HG02870 (cell line): ENCODE measurements at regions not wholly inside any gene's neighbourhood (a gene's known extent, or its start where the extent isn't known, plus 50 kb on each side); places are given as distances from the start of the nearest gene placed in this dataset.

Source experiments
- ATAC-seq: cut with Tn5 transposase; IDR thresholded peaks from one replicate; pipeline ENCODE4 v1.9.1; 2021; ENCODE audit warnings: mild to moderate bottlenecking, moderate library complexity; ENCODE audit not compliant: unreplicated experiment

- no peak for ATAC-seq
These were observed 407.6 kb upstream of the PSMD7 start for GRCh38 chr16:73888840-73889490.

- no peak for ATAC-seq
These were observed 408.7 kb upstream of the PSMD7 start for GRCh38 chr16:73887911-73888310.

- ATAC-seq: no peak
These were observed 410.2 kb upstream of the PSMD7 start for GRCh38 chr16:73886426-73886825.

GRCh38 chr16:73885319-73885718 is 411.3 kb upstream of the PSMD7 start:
- ATAC-seq: no peak

GRCh38 chr16:73883841-73884240 is 412.8 kb upstream of the PSMD7 start:
- ATAC-seq: no peak

- no peak for ATAC-seq
These were observed 413.5 kb upstream of the PSMD7 start for GRCh38 chr16:73883126-73883525.

GRCh38 chr16:73882651-73883050 is 414.0 kb upstream of the PSMD7 start:
- no peak for ATAC-seq

GRCh38 chr16:73882033-73882432 is 414.6 kb upstream of the PSMD7 start:
- no peak for ATAC-seq

GRCh38 chr16:73879621-73880020 is 417.0 kb upstream of the PSMD7 start:
- no peak for ATAC-seq

- no peak for ATAC-seq
These were observed 418.0 kb upstream of the PSMD7 start for GRCh38 chr16:73878611-73879010.

GRCh38 chr16:73877150-73877549 is 419.5 kb upstream of the PSMD7 start:
- ATAC-seq: no peak

- ATAC-seq: no peak
These were observed 420.5 kb upstream of the PSMD7 start for GRCh38 chr16:73875996-73876690.

- ATAC-seq: no peak
These were observed 422.3 kb upstream of the PSMD7 start for GRCh38 chr16:73874324-73874723.

- no peak for ATAC-seq
These were observed 423.0 kb upstream of the PSMD7 start for GRCh38 chr16:73873643-73874042.

GRCh38 chr16:73872856-73873255 is 423.8 kb upstream of the PSMD7 start:
- no peak for ATAC-seq

- no peak for ATAC-seq
These were observed 425.4 kb upstream of the PSMD7 start for GRCh38 chr16:73871088-73871733.

- ATAC-seq: no peak
These were observed 427.5 kb upstream of the PSMD7 start for GRCh38 chr16:73869126-73869525.

- ATAC-seq: no peak
These were observed 431.7 kb upstream of the PSMD7 start for GRCh38 chr16:73864868-73865267.

- ATAC-seq: no peak
These were observed 438.3 kb upstream of the PSMD7 start for GRCh38 chr16:73858326-73858725.

- no peak for ATAC-seq
These were observed 442.6 kb upstream of the PSMD7 start for GRCh38 chr16:73853968-73854367.

GRCh38 chr16:73852561-73852960 is 444.1 kb upstream of the PSMD7 start:
- no peak for ATAC-seq

- ATAC-seq: no peak
These were observed 447.6 kb upstream of the PSMD7 start for GRCh38 chr16:73848993-73849392.
